GM23338 (cell line): ENCODE measurements at regions not wholly inside any gene's neighbourhood (a gene's known extent, or its start where the extent isn't known, plus 50 kb on each side); places are given as distances from the start of the nearest gene placed in this dataset.

Experiments
- ATAC-seq: fragments of 200-7000 bp; cut with Tn5 transposase; 3 replicates; pipeline ENCODE4 v1.9.1; 2020
- DNase-seq: peaks from one replicate; pipeline ENCODE4 v3.0.0-alpha.2; 2015; ENCODE audit warnings: low spot score
- H2AFZ ChIP-seq: fragments of 200-600 bp; sonication (generic); 2 replicates; pipeline ENCODE4 v1.8.0; 2016; ENCODE audit warnings: antibody characterized with exemption, mild to moderate bottlenecking, moderate library complexity
- H3F3A ChIP-seq: fragments of 200-600 bp; sonication (generic); replicated peaks from 2 replicates; pipeline ENCODE4 v1.8.0; 2017; ENCODE audit warnings: antibody characterized with exemption, mixed run types, low read depth
- H3K27ac ChIP-seq: fragments of 200-600 bp; sonication (generic); 2 replicates; pipeline ENCODE4 v1.6.1; 2016; ENCODE audit warnings: low read depth
- H3K27me3 ChIP-seq: fragments of 200-600 bp; sonication (generic); 2 replicates; pipeline ENCODE4 v1.8.0; 2016; ENCODE audit warnings: mild to moderate bottlenecking, mixed run types, moderate library complexity; ENCODE audit not compliant: insufficient read depth
- H3K36me3 ChIP-seq: fragments of 200-600 bp; sonication (generic); 2 replicates; pipeline ENCODE4 v1.8.0; 2016; ENCODE audit warnings: mild to moderate bottlenecking; ENCODE audit not compliant: insufficient read depth
- H3K4me1 ChIP-seq: fragments of 200-600 bp; sonication (generic); 2 replicates; pipeline ENCODE4 v1.8.0; 2016; ENCODE audit warnings: mild to moderate bottlenecking, moderate library complexity; ENCODE audit not compliant: insufficient read depth
- H3K4me2 ChIP-seq: fragments of 200-600 bp; sonication (generic); 2 replicates; pipeline ENCODE4 v1.7.1; 2017; ENCODE audit warnings: mixed run types
- H3K4me3 ChIP-seq: fragments of 200-600 bp; sonication (generic); 2 replicates; pipeline ENCODE4 v1.6.1; 2016; ENCODE audit warnings: mixed run types
- H3K79me2 ChIP-seq: fragments of 200-600 bp; sonication (generic); replicated peaks from 2 replicates; pipeline ENCODE4 v1.8.0; 2017; ENCODE audit warnings: mild to moderate bottlenecking; ENCODE audit not compliant: insufficient read depth
- H3K9me2 ChIP-seq: fragments of 200-600 bp; sonication (generic); 2 replicates; pipeline ENCODE4 v1.8.0; 2017; ENCODE audit not compliant: insufficient read depth
- H4K20me1 ChIP-seq: fragments of 200-600 bp; sonication (generic); replicated peaks from 2 replicates; pipeline ENCODE4 v1.8.0; 2017; ENCODE audit warnings: mild to moderate bottlenecking; ENCODE audit not compliant: insufficient read depth
- H3K27ac Mint-ChIP-seq: 2 replicates; pipeline ENCODE4 v1.8.0; 2020; ENCODE audit warnings: inconsistent platforms, mild to moderate bottlenecking, moderate library complexity, mixed read lengths
- H3K27me3 Mint-ChIP-seq: 3 replicates; pipeline ENCODE4 v1.8.0; 2022; ENCODE audit warnings: low read depth, mild to moderate bottlenecking, moderate library complexity, mixed read lengths, inconsistent platforms; ENCODE audit not compliant: insufficient read depth, poor library complexity
- H3K36me3 Mint-ChIP-seq: 3 replicates; pipeline ENCODE4 v1.8.0; 2021; ENCODE audit warnings: low read depth, mild to moderate bottlenecking, inconsistent platforms, moderate library complexity, mixed read lengths
- H3K4me1 Mint-ChIP-seq: 3 replicates; pipeline ENCODE4 v1.8.0; 2020; ENCODE audit warnings: mild to moderate bottlenecking, inconsistent platforms, mixed read lengths
- H3K4me3 Mint-ChIP-seq: 3 replicates; pipeline ENCODE4 v1.8.0; 2021; ENCODE audit warnings: moderate library complexity, mild to moderate bottlenecking, inconsistent platforms, mixed read lengths
- H3K9me3 Mint-ChIP-seq: 3 replicates; pipeline ENCODE4 v1.8.0; 2020; ENCODE audit warnings: moderate library complexity, mild to moderate bottlenecking, inconsistent platforms, mixed read lengths
- CREB1 ChIP-seq: fragments of 250-450 bp; sonication (Bioruptor Pico); IDR thresholded peaks from 2 replicates; pipeline ENCODE4 v1.5.0; 2020; ENCODE audit warnings: low read depth, mild to moderate bottlenecking, moderate library complexity
- CTCF ChIP-seq, 2 experiments: fragments of 200-600 bp in 1 of 2; sonication (generic) in 1 of 2; conservative IDR thresholded peaks; 2 replicates each; pipeline versions ENCODE4 v1.5.1 to v1.6.1; 2016 to 2017; ENCODE audit warnings: antibody characterized with exemption in 2 of 2, low read depth in 2 of 2, mild to moderate bottlenecking in 2 of 2, moderate library complexity in 1 of 2
- ETS1 ChIP-seq: IDR thresholded peaks from 2 replicates; pipeline ENCODE4 v1.6.1; 2016; ENCODE audit warnings: antibody characterized with exemption
- EZH2 ChIP-seq: fragments of 200-600 bp; sonication (generic); IDR thresholded peaks from one replicate; pipeline ENCODE4 v1.8.0; 2017; ENCODE audit warnings: antibody characterized with exemption, mild to moderate bottlenecking, low read depth; ENCODE audit not compliant: unreplicated experiment
- EZH2phosphoT487 ChIP-seq: fragments of 200-600 bp; sonication (generic); IDR thresholded peaks from one replicate; pipeline ENCODE4 v1.8.1; 2018; ENCODE audit warnings: antibody characterized with exemption; ENCODE audit not compliant: unreplicated experiment
- JUNB ChIP-seq: IDR thresholded peaks from one replicate; pipeline ENCODE4 v1.6.1; 2016; ENCODE audit warnings: antibody characterized with exemption; ENCODE audit not compliant: unreplicated experiment
- NANOG ChIP-seq: IDR thresholded peaks from 2 replicates; pipeline ENCODE4 v1.6.1; 2016; ENCODE audit warnings: antibody characterized with exemption, borderline replicate concordance
- POLR2AphosphoS5 ChIP-seq: IDR thresholded peaks from 2 replicates; pipeline ENCODE4 v1.6.1; 2016; ENCODE audit warnings: antibody characterized with exemption, low read depth
- STAT1 ChIP-seq: IDR thresholded peaks from one replicate; pipeline ENCODE4 v1.6.1; 2016; ENCODE audit warnings: antibody characterized with exemption; ENCODE audit not compliant: unreplicated experiment
- ZNF114 ChIP-seq: fragments of 250-450 bp; sonication (Bioruptor Pico); IDR thresholded peaks from 2 replicates; pipeline ENCODE4 v1.5.0; 2020; ENCODE audit warnings: mild to moderate bottlenecking, moderate library complexity
- ZNF331 ChIP-seq: fragments of 250-450 bp; sonication (Bioruptor Pico); IDR thresholded peaks from 2 replicates; pipeline ENCODE4 v1.5.0; 2020; ENCODE audit warnings: low read depth, mild to moderate bottlenecking, moderate library complexity
- TF ChIP-seq, protein P1 (sequence below): IDR thresholded peaks from one replicate; pipeline ENCODE4 v1.6.1; 2018; ENCODE audit warnings: antibody characterized with exemption; ENCODE audit not compliant: unreplicated experiment

GRCh38 chr12:105658389-105658788 lies 327.9 kb downstream of the C12orf75 start:
- Mint-ChIP-seq H3K27ac (no peak overlapping the region), H3K9me3 (no peaks in the 10 kb centered on the region), H3K4me1 (no peaks in the 10 kb centered on the region), H3K4me3 (no peak overlapping the region), H3K36me3 (no peaks in the 10 kb centered on the region), H3K27me3 (peaks cover 3% of the 10 kb centered on the region)
- Histone ChIP-seq H4K20me1 (no peaks in the 10 kb centered on the region), H3K27ac (no peak overlapping the region), H3K9me2 (peaks cover 22% of the 10 kb centered on the region; the same call in 1 of the 2 replicates), H3F3A (no peaks in the 10 kb centered on the region), H2AFZ (peak overlapping the region; percentile 28; the same call in 1 of the 2 replicates), H3K4me2 (no peak overlapping the region), H3K4me3 (no peak overlapping the region), H3K79me2 (no peaks in the 10 kb centered on the region), H3K36me3 (no peaks in the 10 kb centered on the region), H3K4me1 (no peaks in the 10 kb centered on the region), H3K27me3 (no peaks in the 10 kb centered on the region)
- DNase-seq (no peak), ATAC-seq (no peak)
- no peak for TF ChIP-seq ZNF114 (CRISPR knock-in tag)
- no peak for TF ChIP-seq ETS1
- no peak for TF ChIP-seq NANOG
- TF ChIP-seq CTCF (conservative IDR thresholded peaks at IDR 0.05; ENCODE audit: low read depth in 2 of 2) = no peak
- no peak for TF ChIP-seq CREB1 (CRISPR knock-in tag)
- no peak for TF ChIP-seq JUNB
- no peak for TF ChIP-seq EZH2phosphoT487
- TF ChIP-seq ZNF331 (CRISPR knock-in tag) = no peak

DNA sequence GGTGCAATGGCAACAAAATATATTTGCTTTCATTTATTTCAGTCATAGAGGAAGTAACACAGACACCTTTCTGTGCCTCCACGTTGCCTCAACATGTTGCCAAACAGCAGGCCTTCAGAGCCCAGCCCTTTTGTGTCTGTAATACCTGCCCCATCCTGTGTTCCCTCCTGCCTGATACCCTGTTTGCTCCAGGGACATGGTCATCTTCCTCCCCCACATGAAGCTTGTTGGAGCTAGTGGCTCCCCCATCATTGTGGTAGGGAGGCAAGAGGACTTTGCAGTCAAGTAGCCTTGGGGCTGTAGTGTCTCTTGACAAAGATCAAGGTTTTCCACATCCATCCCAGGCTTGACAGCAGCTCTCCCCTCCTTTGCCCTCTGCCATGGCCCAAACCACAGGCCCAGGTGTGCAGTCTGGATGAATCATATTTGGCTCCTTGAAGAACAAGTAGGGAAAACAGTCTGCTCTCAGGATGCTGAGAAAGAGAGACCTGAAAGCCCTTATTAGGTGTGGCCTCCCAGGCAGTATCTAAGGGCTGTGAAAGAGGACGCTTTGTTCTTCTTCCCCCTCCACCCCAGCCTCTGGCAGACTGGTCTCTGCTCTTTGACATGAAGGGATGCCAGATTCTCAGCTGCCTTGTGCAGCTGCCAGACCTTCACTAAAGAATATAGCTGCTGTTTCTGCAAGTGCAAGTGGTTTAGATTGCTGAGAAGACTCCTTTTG lies 329.0 kb downstream of the C12orf75 start:
- Mint-ChIP-seq H3K36me3 (no peaks in the 10 kb centered on the region), H3K4me1 (no peaks in the 10 kb centered on the region), H3K4me3 (no peak overlapping the region), H3K9me3 (no peaks in the 10 kb centered on the region), H3K27me3 (peaks cover 1% of the 10 kb centered on the region), H3K27ac (no peak overlapping the region)
- no peaks in the 10 kb centered on the region for H3K27me3 ChIP-seq
- no peak overlapping the region for H3K4me3 ChIP-seq
- no peak overlapping the region for H3K27ac ChIP-seq
- H3K4me2 ChIP-seq = no peak overlapping the region
- H3F3A ChIP-seq = no peaks in the 10 kb centered on the region
- DNase-seq (no peak), ATAC-seq (no peak)
- peak overlapping the region; percentile 28; the same call in 1 of the 2 replicates for H2AFZ ChIP-seq
- no peaks in the 10 kb centered on the region for H4K20me1 ChIP-seq
- H3K4me1 ChIP-seq = no peaks in the 10 kb centered on the region
- H3K9me2 ChIP-seq = peaks cover 12% of the 10 kb centered on the region; the same call in 1 of the 2 replicates
- no peaks in the 10 kb centered on the region for H3K36me3 ChIP-seq
- H3K79me2 ChIP-seq = no peaks in the 10 kb centered on the region
- TF ChIP-seq EZH2 (no peak), CREB1 (CRISPR knock-in tag) (no peak), POLR2AphosphoS5 (no peak), NANOG (no peak), EZH2phosphoT487 (no peak), ZNF114 (CRISPR knock-in tag) (no peak), ZNF331 (CRISPR knock-in tag) (no peak), JUNB (no peak), CTCF (conservative IDR thresholded peaks at IDR 0.05; ENCODE audit: low read depth in 2 of 2) (no peak), ETS1 (no peak), STAT1 (no peak)
- TF ChIP-seq, protein P1, sequence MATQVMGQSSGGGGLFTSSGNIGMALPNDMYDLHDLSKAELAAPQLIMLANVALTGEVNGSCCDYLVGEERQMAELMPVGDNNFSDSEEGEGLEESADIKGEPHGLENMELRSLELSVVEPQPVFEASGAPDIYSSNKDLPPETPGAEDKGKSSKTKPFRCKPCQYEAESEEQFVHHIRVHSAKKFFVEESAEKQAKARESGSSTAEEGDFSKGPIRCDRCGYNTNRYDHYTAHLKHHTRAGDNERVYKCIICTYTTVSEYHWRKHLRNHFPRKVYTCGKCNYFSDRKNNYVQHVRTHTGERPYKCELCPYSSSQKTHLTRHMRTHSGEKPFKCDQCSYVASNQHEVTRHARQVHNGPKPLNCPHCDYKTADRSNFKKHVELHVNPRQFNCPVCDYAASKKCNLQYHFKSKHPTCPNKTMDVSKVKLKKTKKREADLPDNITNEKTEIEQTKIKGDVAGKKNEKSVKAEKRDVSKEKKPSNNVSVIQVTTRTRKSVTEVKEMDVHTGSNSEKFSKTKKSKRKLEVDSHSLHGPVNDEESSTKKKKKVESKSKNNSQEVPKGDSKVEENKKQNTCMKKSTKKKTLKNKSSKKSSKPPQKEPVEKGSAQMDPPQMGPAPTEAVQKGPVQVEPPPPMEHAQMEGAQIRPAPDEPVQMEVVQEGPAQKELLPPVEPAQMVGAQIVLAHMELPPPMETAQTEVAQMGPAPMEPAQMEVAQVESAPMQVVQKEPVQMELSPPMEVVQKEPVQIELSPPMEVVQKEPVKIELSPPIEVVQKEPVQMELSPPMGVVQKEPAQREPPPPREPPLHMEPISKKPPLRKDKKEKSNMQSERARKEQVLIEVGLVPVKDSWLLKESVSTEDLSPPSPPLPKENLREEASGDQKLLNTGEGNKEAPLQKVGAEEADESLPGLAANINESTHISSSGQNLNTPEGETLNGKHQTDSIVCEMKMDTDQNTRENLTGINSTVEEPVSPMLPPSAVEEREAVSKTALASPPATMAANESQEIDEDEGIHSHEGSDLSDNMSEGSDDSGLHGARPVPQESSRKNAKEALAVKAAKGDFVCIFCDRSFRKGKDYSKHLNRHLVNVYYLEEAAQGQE = no peak
